GM21825 (cell line): ENCODE measurements at regions not wholly inside any gene's neighbourhood (a gene's known extent, or its start where the extent isn't known, plus 50 kb on each side); places are given as distances from the start of the nearest gene placed in this dataset.

Experiments used
- ATAC-seq: cut with Tn5 transposase; IDR thresholded peaks from one replicate; pipeline ENCODE4 v1.9.1; 2021; ENCODE audit warnings: mild to moderate bottlenecking, moderate library complexity; ENCODE audit not compliant: unreplicated experiment

GRCh38 chr9:84573083-84573482 lies 96.4 kb upstream of the NTRK2 start:
- no peak for ATAC-seq

DNA sequence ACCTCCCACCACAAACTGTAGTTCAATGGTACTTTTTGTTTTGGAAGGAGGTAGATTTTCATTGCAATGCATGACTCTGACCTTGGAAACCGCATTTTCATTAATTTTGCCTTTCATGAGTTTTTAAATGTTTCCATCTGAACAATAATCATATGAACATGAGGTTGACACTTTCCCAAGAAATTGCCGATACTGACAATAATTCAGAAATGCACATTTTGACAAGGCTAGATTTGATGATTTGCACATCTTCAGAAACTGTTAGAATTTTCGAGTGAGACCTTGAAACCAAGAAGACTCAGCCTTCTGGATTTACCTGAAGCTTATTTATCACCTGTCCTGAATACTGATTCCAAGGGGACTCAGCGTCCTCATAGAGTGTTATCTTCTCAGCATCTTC lies 93.8 kb upstream of the NTRK2 start:
- no peak for ATAC-seq

- no peak for ATAC-seq
Observed at GRCh38 chr9:84583866-84584265, 85.7 kb upstream of the NTRK2 start.

DNA sequence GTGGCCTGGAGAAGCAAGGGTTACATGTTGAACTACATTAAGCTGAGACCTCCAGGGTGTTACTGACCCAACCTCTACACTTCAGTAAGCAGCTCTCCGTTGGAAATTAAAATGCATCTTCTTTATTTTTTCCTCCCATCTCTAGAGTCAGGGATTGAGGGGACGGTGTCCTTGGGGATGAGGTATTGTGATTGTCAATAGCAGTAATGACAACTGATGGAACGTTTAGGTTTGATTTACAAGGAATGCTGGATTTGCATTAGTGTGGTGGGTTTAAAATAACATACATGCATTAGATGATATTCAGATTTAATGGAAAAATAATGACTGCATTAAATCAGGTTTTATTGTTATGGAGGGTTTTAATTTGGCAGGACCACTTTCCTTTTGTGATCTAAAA lies 82.9 kb upstream of the NTRK2 start:
- no peak for ATAC-seq

GRCh38 chr9:84587153-84587552 lies 82.4 kb upstream of the NTRK2 start:
- ATAC-seq, result no peak

GRCh38 chr9:84589542-84589941 lies 80.0 kb upstream of the NTRK2 start:
- ATAC-seq, result no peak

DNA sequence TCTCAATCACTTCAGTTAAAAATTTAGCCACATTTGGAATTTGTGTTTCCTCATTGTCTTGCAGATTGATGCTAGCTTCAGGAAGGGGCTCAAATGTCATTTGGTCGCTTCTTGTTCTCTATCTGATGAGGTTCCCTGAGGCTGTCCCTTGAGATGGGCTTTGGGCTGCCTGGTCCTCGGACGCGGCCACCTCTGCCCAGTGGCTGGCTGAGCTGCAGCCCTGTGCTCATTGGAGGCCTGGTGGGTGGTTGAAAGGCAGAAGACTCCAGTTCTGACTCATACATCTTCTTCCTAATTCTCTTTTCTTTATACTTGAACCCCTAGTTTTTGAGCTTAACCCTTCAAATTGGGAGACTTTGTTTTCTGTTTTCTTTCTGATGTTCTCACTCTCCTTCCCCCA lies 78.8 kb upstream of the NTRK2 start:
- no peak for ATAC-seq

DNA sequence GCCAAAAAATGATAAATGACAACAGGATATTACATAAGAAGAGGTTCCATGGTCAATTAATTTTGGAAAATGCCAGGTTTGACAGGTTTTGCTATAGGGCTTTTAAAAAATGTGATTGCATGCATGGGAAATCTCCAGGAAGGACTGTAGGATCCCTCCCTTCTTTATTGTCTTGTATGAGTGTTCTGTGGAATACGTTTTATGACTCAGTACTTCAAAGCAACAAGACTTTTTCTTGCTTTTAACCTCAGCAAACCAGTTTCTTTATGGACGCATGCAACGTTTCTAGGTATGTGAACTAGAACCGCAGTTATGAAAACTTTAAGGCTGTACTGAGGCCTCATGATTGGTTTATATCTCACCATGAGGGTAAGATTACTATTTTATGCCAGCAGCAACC lies 76.6 kb upstream of the NTRK2 start:
- no peak for ATAC-seq

GRCh38 chr9:84593352-84593751 lies 76.2 kb upstream of the NTRK2 start:
- ATAC-seq, result no peak

DNA sequence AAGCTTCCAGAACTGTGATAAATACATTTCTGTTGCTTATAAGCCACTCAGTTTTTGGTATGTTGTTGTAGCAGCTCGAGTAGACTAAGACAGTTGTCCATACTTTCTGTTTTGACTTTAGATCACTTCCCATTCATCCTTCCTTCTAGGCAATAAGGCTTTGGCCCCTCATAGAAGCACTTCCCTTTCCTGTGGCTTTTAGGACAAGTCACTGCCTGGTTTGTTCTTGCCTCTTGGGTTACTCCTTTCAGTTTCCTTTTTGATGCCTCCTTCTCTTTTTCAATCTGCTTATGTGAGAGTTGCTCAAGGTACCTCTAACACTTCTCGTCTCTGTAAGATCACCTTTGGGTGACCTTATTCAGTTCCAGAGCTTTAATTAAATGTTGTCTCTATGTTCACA lies 72.4 kb upstream of the NTRK2 start:
- peak; percentile 98 for ATAC-seq

- no peak for ATAC-seq
Observed at GRCh38 chr9:84598921-84599636, 70.5 kb upstream of the NTRK2 start.

DNA sequence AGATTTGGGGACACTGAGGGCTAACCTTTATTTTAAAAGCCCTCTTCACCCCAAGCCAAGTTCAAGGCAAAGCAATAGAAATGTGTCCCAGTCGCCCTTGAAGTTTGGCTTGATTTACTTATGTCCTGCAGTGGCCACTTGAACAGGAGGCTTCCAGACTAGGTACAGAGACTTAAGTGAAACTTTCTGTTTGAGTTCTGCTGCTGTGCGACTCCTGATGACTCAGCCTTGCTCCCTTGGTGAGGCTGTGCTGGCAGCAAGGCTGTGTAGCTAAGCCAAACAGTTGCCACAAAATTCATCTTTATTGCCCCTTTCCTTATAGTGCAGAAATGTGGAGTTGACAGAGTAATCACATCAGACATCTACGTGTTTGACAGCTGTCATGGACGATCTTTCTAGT lies 68.8 kb upstream of the NTRK2 start:
- no peak for ATAC-seq

GRCh38 chr9:84604223-84604622 lies 65.3 kb upstream of the NTRK2 start:
- ATAC-seq, result no peak

- no peak for ATAC-seq
Observed at GRCh38 chr9:84609779-84610178, 59.8 kb upstream of the NTRK2 start.

GRCh38 chr9:84613431-84613830 lies 56.1 kb upstream of the NTRK2 start:
- ATAC-seq, result no peak

GRCh38 chr9:84615544-84615943 lies 54.0 kb upstream of the NTRK2 start:
- ATAC-seq, result no peak

- ATAC-seq, result no peak
Observed at GRCh38 chr9:84617411-84618029, 52.0 kb upstream of the NTRK2 start.
